HCT116 (cell line): ENCODE measurements at regions not wholly inside any gene's neighbourhood (a gene's known extent, or its start where the extent isn't known, plus 50 kb on each side); places are given as distances from the start of the nearest gene placed in this dataset.

Experiments used
- ATAC-seq: fragments of 200-7000 bp; cut with Tn5 transposase; 2 replicates; pipeline ENCODE4 v1.9.1; 2020; ENCODE audit warnings: mild to moderate bottlenecking, moderate library complexity
- BruUV-seq: library from RNA; stranded (reverse); fragments of 400-500 nt; replicated peaks from 2 replicates; lab custom pipeline; 2021; lab: Mats Ljungman, UMichigan
- CTCF ChIA-PET: fragments of 300-600 bp; sonication (Branson Sonifier 250); formaldehyde crosslinking; loops from one replicate; lab custom pipeline; 2021; ENCODE audit warnings: antibody characterized with exemption; lab: Charles Lee
- POLR2A ChIA-PET: fragments of 300-600, 350-600 bp; sonication (Branson Sonifier 250); formaldehyde crosslinking; loops from one replicate; lab custom pipeline; 2021; ENCODE audit warnings: antibody characterized with exemption; lab: Charles Lee
- RAD21 ChIA-PET, 2 experiments: fragments of 300-600 bp; sonication (Branson Sonifier 250); formaldehyde crosslinking; loops; one replicate each; lab custom pipeline; 2023; ENCODE audit warnings: low total read pairs in 2 of 2; ENCODE audit not compliant: uncharacterized antibody in 2 of 2, unreplicated experiment in 2 of 2, low non-redundant PET in 1 of 2; lab: Charles Lee
- DNase-seq: peaks from one replicate; pipeline ENCODE4 v3.0.0-alpha.2; 2010; ENCODE audit warnings: low read depth, low spot score
- H2AFZ ChIP-seq: fragments of 200-600 bp; shearing (Covaris generic), sonication (generic); 2 replicates; pipeline ENCODE4 v1.6.1; 2017; ENCODE audit warnings: low read depth, mixed run types, mixed read lengths, antibody characterized with exemption, low read length; ENCODE audit not compliant: poor library complexity, severe bottlenecking
- H3K27ac ChIP-seq: 2 replicates; pipeline ENCODE4 v1.5.1; 2012; ENCODE audit warnings: low read depth, low read length
- H3K27me3 ChIP-seq: fragments of 200-600 bp; sonication (generic); 2 replicates; pipeline ENCODE4 v1.6.1; 2016; ENCODE audit warnings: mixed run types, low read length, mixed read lengths; ENCODE audit not compliant: insufficient read depth
- H3K36me3 ChIP-seq, 2 experiments: fragments of 200-500 bp in 1 of 2; fragments of 200-600 bp in 1 of 2; sonication (Bioruptor generic) in 1 of 2; sonication (generic) in 1 of 2; 2 replicates each; pipeline versions ENCODE4 v1.5.1 to v1.6.1; 2014 to 2016; ENCODE audit warnings: low read length in 2 of 2, inconsistent platforms in 1 of 2, mixed read lengths in 1 of 2, mixed run types in 1 of 2; ENCODE audit not compliant: insufficient read depth in 2 of 2, control insufficient read depth in 1 of 2
- H3K4me1 ChIP-seq, 2 experiments: fragments of 200-600 bp in 1 of 2; sonication (generic) in 1 of 2; 2 replicates each; pipeline versions ENCODE4 v1.5.1 to v1.6.1; 2012 to 2017; ENCODE audit warnings: low read length in 2 of 2, inconsistent platforms in 1 of 2, mild to moderate bottlenecking in 1 of 2, mixed read lengths in 1 of 2, mixed run types in 1 of 2, moderate library complexity in 1 of 2; ENCODE audit not compliant: insufficient read depth in 2 of 2, control insufficient read depth in 1 of 2
- H3K4me2 ChIP-seq: fragments of 200-600 bp; sonication (generic); 2 replicates; pipeline ENCODE4 v1.6.1; 2017; ENCODE audit warnings: mixed run types, low read length, mixed read lengths
- H3K4me3 ChIP-seq, 2 experiments: fragments of 200-600 bp in 1 of 2; sonication (generic) in 1 of 2; replicated peaks in 1 of 2; 2 replicates each; pipeline ENCODE4 v1.5.1; 2011 to 2016; ENCODE audit warnings: low read length in 2 of 2, control low read depth in 1 of 2, low read depth in 1 of 2, mild to moderate bottlenecking in 1 of 2, mixed read lengths in 1 of 2, mixed run types in 1 of 2
- H3K79me2 ChIP-seq: fragments of 200-600 bp; sonication (generic); 2 replicates; pipeline ENCODE4 v1.6.1; 2017; ENCODE audit warnings: mild to moderate bottlenecking, mixed run types, low read length, moderate library complexity, mixed read lengths; ENCODE audit not compliant: insufficient read depth
- H3K9ac ChIP-seq: fragments of 200-600 bp; sonication (generic); 2 replicates; pipeline ENCODE4 v1.6.1; 2016; ENCODE audit warnings: low read length, mixed read lengths
- H3K9me2 ChIP-seq: fragments of 200-600 bp; sonication (generic), shearing (Covaris generic); 2 replicates; pipeline ENCODE4 v1.6.1; 2017; ENCODE audit warnings: mixed run types, mild to moderate bottlenecking, moderate library complexity; ENCODE audit not compliant: insufficient read depth
- H3K9me3 ChIP-seq, 2 experiments: fragments of 200-500 bp in 1 of 2; fragments of 200-600 bp in 1 of 2; sonication (Bioruptor generic) in 1 of 2; sonication (generic) in 1 of 2; 2 replicates each; pipeline ENCODE4 v1.6.1; 2014 to 2017; ENCODE audit warnings: low read length in 2 of 2, mixed read lengths in 2 of 2, inconsistent platforms in 1 of 2, low read depth in 1 of 2, mild to moderate bottlenecking in 1 of 2, mixed run types in 1 of 2, moderate library complexity in 1 of 2; ENCODE audit not compliant: control insufficient read depth in 1 of 2, insufficient read depth in 1 of 2
- H4K20me1 ChIP-seq: fragments of 200-600 bp; sonication (generic), shearing (Covaris generic); 2 replicates; pipeline ENCODE4 v1.6.1; 2017; ENCODE audit warnings: mixed run types, mild to moderate bottlenecking, moderate library complexity; ENCODE audit not compliant: insufficient read depth
- CBX3 ChIP-seq: IDR thresholded peaks from 2 replicates; pipeline ENCODE4 v1.6.1; 2012; ENCODE audit warnings: low read depth
- CEBPB ChIP-seq: IDR thresholded peaks from 2 replicates; pipeline ENCODE4 v1.6.1; 2012; ENCODE audit warnings: low read depth
- CTCF ChIP-seq, 3 experiments: fragments of 200-600 bp in 1 of 3; sonication (generic) in 1 of 3; IDR thresholded peaks in 2 of 3; conservative IDR thresholded peaks in 1 of 3; 2 replicates each; pipeline ENCODE4 v1.5.1; 2012 to 2017; ENCODE audit warnings: low read depth in 2 of 3, low read length in 2 of 3, antibody characterized with exemption in 1 of 3, borderline replicate concordance in 1 of 3, control low read depth in 1 of 3, mild to moderate bottlenecking in 1 of 3, mixed read lengths in 1 of 3, mixed run types in 1 of 3, moderate library complexity in 1 of 3; ENCODE audit not compliant: insufficient read depth in 1 of 3
- EGR1 ChIP-seq: IDR thresholded peaks from 2 replicates; pipeline ENCODE4 v1.6.1; 2012; ENCODE audit warnings: low read depth
- ELF1 ChIP-seq: IDR thresholded peaks from 2 replicates; pipeline ENCODE4 v1.6.1; 2012; ENCODE audit warnings: low read depth, borderline replicate concordance
- EZH2 ChIP-seq: fragments of 200-600 bp; sonication (generic); IDR thresholded peaks from 2 replicates; pipeline ENCODE4 v1.6.1; 2017; ENCODE audit warnings: antibody characterized with exemption, mixed run types
- EZH2phosphoT487 ChIP-seq: fragments of 200-600 bp; IDR thresholded peaks from 2 replicates; pipeline ENCODE4 v1.6.1; 2018; ENCODE audit warnings: antibody characterized with exemption, borderline replicate concordance
- FOSL1 ChIP-seq: IDR thresholded peaks from 2 replicates; pipeline ENCODE4 v1.6.1; 2012; ENCODE audit warnings: low read depth
- JUND ChIP-seq: IDR thresholded peaks from 2 replicates; pipeline ENCODE4 v1.6.1; 2012
- MAX ChIP-seq: IDR thresholded peaks from 2 replicates; pipeline ENCODE4 v1.6.1; 2012
- POLR2A ChIP-seq: IDR thresholded peaks from 2 replicates; pipeline ENCODE4 v1.7.0; 2011; ENCODE audit warnings: borderline replicate concordance; ENCODE audit not compliant: insufficient read depth, insufficient read length; ENCODE audit errors: extremely low read depth
- REST ChIP-seq: IDR thresholded peaks from 2 replicates; pipeline ENCODE4 v1.6.1; 2012; ENCODE audit warnings: low read depth
- SIN3A ChIP-seq: IDR thresholded peaks from 2 replicates; pipeline ENCODE4 v1.6.1; 2012; ENCODE audit warnings: low read depth
- SP1 ChIP-seq: IDR thresholded peaks from 2 replicates; pipeline ENCODE4 v1.6.1; 2012; ENCODE audit warnings: low read depth
- SRF ChIP-seq: IDR thresholded peaks from 2 replicates; pipeline ENCODE4 v1.6.1; 2012; ENCODE audit warnings: low read depth
- ZBTB33 ChIP-seq: IDR thresholded peaks from 2 replicates; pipeline ENCODE4 v1.6.1; 2011; ENCODE audit warnings: mild to moderate bottlenecking, low read length, moderate library complexity; ENCODE audit not compliant: insufficient replicate concordance; ENCODE audit errors: extremely low read depth
- ZFX ChIP-seq: fragments of 450-650 bp; IDR thresholded peaks from 2 replicates; pipeline ENCODE4 v1.6.1; 2017
- ZNF274 ChIP-seq: fragments of 200-500 bp; sonication (Bioruptor generic); IDR thresholded peaks from 2 replicates; pipeline ENCODE4 v1.6.1; 2014; ENCODE audit warnings: mild to moderate bottlenecking, low read depth, low read length, inconsistent platforms
- intact Hi-C: fragments of 100-400 bp; cut with micrococcal nuclease; formaldehyde crosslinking; loops from 2 replicates; pipeline ENCODE4 v1.10.0; 2022

GRCh38 chr13:71380191-71380590, 486.8 kb downstream of the DACH1 start:
- Histone ChIP-seq H3K27me3 (no peaks in the 10 kb centered on the region), H3K79me2 (no peaks in the 10 kb centered on the region), H4K20me1 (no peaks in the 10 kb centered on the region), H3K9me3 (no peaks in the 10 kb centered on the region; a peak in 1 of 4 replicates), H2AFZ (no peak overlapping the region), H3K36me3 (no peaks in the 10 kb centered on the region), H3K9ac (no peak overlapping the region), H3K4me1 (no peaks in the 10 kb centered on the region), H3K4me2 (no peak overlapping the region), H3K9me2 (no peaks in the 10 kb centered on the region), H3K27ac (no peak overlapping the region), H3K4me3 (no peak overlapping the region)
- POLR2A ChIA-PET = no interaction called here
- ATAC-seq (no peak), DNase-seq (no peak)
- BruUV-seq = no TSS peak
- intact Hi-C loops = no loop called here
- RAD21 ChIA-PET = no interaction called here
- CTCF ChIA-PET = no interaction called here
- TF ChIP-seq EZH2 (no peak), POLR2A (no peak), ZNF274 (no peak), ZFX (no peak), MAX (no peak), JUND (no peak), SIN3A (no peak), REST (no peak), ELF1 (no peak), FOSL1 (no peak), SRF (no peak), SP1 (no peak), EZH2phosphoT487 (no peak), CEBPB (no peak), CTCF (IDR thresholded peaks at IDR 0.05 in 2 of 3, conservative IDR thresholded peaks at IDR 0.05 in 1 of 3; ENCODE audit: borderline replicate concordance in 1 of 3, insufficient read depth in 1 of 3, low read depth in 2 of 3, low read length in 2 of 3) (no peak), ZBTB33 (no peak), EGR1 (no peak), CBX3 (no peak)
